ENCODE measurements at regions not wholly inside any gene's neighbourhood (a gene's known extent, or its start where the extent isn't known, plus 50 kb on each side); places are given as distances from the start of the nearest gene placed in this dataset.
"Not testable (repeated sequence)": the region's sequence is repeated elsewhere in the genome, so short reads cannot be mapped to it uniquely, and the experiment has no call there.

GRCh38 chr22:49390954-49391353, 436.7 kb downstream of the BRD1 start:
- H3K36me3 ChIP-seq (ENCODE audit: control insufficient read depth in 2 of 2, insufficient read depth in 1 of 2, low read length in 2 of 2): no peaks in the 10 kb centered on the region
- H3K4me1 ChIP-seq (ENCODE audit: control insufficient read depth, insufficient read depth, low read length): no peaks in the 10 kb centered on the region
- POLR2A ChIA-PET: no interaction called here
- TF ChIP-seq ZNF561 (tag by site-specific recombination; IDR thresholded peaks at IDR 0.05; ENCODE audit: borderline replicate concordance) (no peak), ZNF2 (tag by site-specific recombination; IDR thresholded peaks at IDR 0.05) (no peak), HIC1 (tag by site-specific recombination; IDR thresholded peaks at IDR 0.05) (no peak), SETDB1 (IDR thresholded peaks at IDR 0.05; ENCODE audit: insufficient read length, low read length) (no peak), ZNF521 (tag by site-specific recombination; IDR thresholded peaks at IDR 0.05) (no peak), ZNF311 (tag by site-specific recombination; IDR thresholded peaks at IDR 0.05; ENCODE audit: borderline replicate concordance) (no peak)
- H3K27ac ChIP-seq (ENCODE audit: extremely low read depth, low read depth, low read length): no peak overlapping the region
- no peaks in the 10 kb centered on the region for H3K9me3 ChIP-seq (ENCODE audit: control insufficient read depth, insufficient read depth, low read depth, low read length)
- H3K4me3 ChIP-seq (ENCODE audit: low read depth, low read length): no peak overlapping the region
- CTCF ChIA-PET: no interaction called here

- CTCF ChIA-PET; H3K36me3 ChIP-seq (ENCODE audit: control insufficient read depth in 2 of 2, insufficient read depth in 1 of 2, low read length in 2 of 2); H3K4me3 ChIP-seq (ENCODE audit: low read depth, low read length); H3K9me3 ChIP-seq (ENCODE audit: control insufficient read depth, insufficient read depth, low read depth, low read length); POLR2A ChIA-PET; H3K27ac ChIP-seq (ENCODE audit: extremely low read depth, low read depth, low read length); H3K4me1 ChIP-seq (ENCODE audit: control insufficient read depth, insufficient read depth, low read length): not testable (repeated sequence)
- peak; percentile 28 for TF ChIP-seq SETDB1 (IDR thresholded peaks at IDR 0.05; ENCODE audit: insufficient read length, low read length)
Measured at GRCh38 chr22:49383909-49384308, 443.8 kb downstream of the BRD1 start.

- no peaks in the 10 kb centered on the region for H3K36me3 ChIP-seq (ENCODE audit: control insufficient read depth in 2 of 2, insufficient read depth in 1 of 2, low read length in 2 of 2)
- ChIA-PET POLR2A (no interaction called here), CTCF (no interaction called here)
- no peak overlapping the region for H3K27ac ChIP-seq (ENCODE audit: extremely low read depth, low read depth, low read length)
- no peaks in the 10 kb centered on the region for H3K9me3 ChIP-seq (ENCODE audit: control insufficient read depth, insufficient read depth, low read depth, low read length)
- no peaks in the 10 kb centered on the region for H3K4me1 ChIP-seq (ENCODE audit: control insufficient read depth, insufficient read depth, low read length)
- H3K4me3 ChIP-seq (ENCODE audit: low read depth, low read length): no peak overlapping the region
- TF ChIP-seq ZNF221 (tag by site-specific recombination; IDR thresholded peaks at IDR 0.05; ENCODE audit: borderline replicate concordance) (no peak), ZBTB7A (tag by site-specific recombination; IDR thresholded peaks at IDR 0.05; ENCODE audit: low read depth) (no peak), ZEB2 (tag by site-specific recombination; IDR thresholded peaks at IDR 0.05) (no peak), ZNF701 (tag by site-specific recombination; IDR thresholded peaks at IDR 0.05) (no peak), ZSCAN16 (tag by site-specific recombination; IDR thresholded peaks at IDR 0.05) (no peak), GLIS1 (tag by site-specific recombination; IDR thresholded peaks at IDR 0.05) (no peak), MYNN (tag by site-specific recombination; IDR thresholded peaks at IDR 0.05; ENCODE audit: borderline replicate concordance) (no peak), KLF8 (tag by site-specific recombination; IDR thresholded peaks at IDR 0.05) (no peak), MEIS1 (CRISPR knock-in tag; IDR thresholded peaks at IDR 0.05; ENCODE audit: borderline replicate concordance) (no peak), ZFP3 (tag by site-specific recombination; IDR thresholded peaks at IDR 0.05; ENCODE audit: low read depth) (no peak), KLF10 (tag by site-specific recombination; IDR thresholded peaks at IDR 0.05) (no peak), YY1 (tag by site-specific recombination; IDR thresholded peaks at IDR 0.05) (no peak), ZNF202 (tag by site-specific recombination; IDR thresholded peaks at IDR 0.05; ENCODE audit: borderline replicate concordance) (no peak), ZNF837 (tag by site-specific recombination; IDR thresholded peaks at IDR 0.05) (no peak), ZNF239 (tag by site-specific recombination; IDR thresholded peaks at IDR 0.05) (no peak), ZNF558 (tag by site-specific recombination; IDR thresholded peaks at IDR 0.05) (no peak), ZNF280D (tag by site-specific recombination; IDR thresholded peaks at IDR 0.05) (no peak), ZNF114 (tag by site-specific recombination; IDR thresholded peaks at IDR 0.05) (no peak)
Measured at GRCh38 chr22:49382451-49382735, 445.3 kb downstream of the BRD1 start.
